ENCODE measurements at regions not wholly inside any gene's neighbourhood (a gene's known extent, or its start where the extent isn't known, plus 50 kb on each side); places are given as distances from the start of the nearest gene placed in this dataset.
"Not testable (repeated sequence)": the region's sequence is repeated elsewhere in the genome, so short reads cannot be mapped to it uniquely, and the experiment has no call there.

DNA sequence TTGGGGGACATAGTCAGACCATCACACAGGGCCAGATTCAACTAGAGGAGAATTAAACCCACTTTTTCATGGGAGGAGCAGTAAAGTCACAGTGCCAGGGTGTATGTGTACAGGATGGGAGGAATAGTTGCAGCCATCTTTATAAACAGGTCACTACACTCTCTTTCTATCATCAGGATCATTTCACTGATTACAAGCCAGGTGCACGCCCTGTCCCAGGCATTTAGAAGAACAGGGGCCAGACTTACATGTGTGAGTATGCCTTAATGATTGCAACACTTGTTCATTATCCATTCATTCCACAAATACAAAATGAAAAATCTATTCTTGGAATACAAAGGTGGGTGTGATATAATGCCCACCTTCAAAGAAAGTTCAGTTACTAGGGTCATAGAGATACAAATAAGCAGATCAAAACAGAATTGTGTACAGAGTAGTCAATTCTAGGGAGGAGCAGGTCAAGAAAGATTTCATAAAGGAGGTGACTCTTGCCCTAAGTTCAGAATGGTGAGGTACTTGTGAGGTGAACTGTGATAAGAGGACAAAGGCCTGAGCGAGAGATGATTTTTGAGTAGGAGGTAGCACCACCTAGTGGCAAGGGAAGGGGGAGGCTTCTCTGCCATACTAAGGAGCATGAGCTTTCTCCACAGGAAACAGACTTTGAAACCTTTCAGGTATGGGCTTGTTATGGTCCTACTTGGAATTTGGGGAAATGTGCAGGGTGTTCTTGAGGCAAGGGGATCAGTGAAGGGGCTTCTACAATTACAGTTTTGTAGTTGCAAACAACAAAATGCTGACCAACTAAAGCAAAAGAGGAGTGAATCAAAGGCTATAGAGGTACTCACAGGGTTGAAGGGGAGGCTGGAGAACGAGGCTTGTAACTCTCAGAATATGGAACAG lies 156.3 kb downstream of the SUCLG1 start:
- Histone ChIP-seq H3K36me3 (no peaks in the 10 kb centered on the region), H3K27me3 (no peaks in the 10 kb centered on the region), H3K9me3 (peaks cover 0 to 4% (median 2%) of the 10 kb centered on the region in 4 donors), H3K27ac (no peak overlapping the region), H3K4me3 (no peak overlapping the region), H3K4me1 (no peaks in the 10 kb centered on the region)
- peak; percentile 67 for ATAC-seq (ENCODE audit: low FRiP score in 2 of 2)
- WGBS, 2 donors = 44 to 62% methylated on average over 3 of the region's 3 CpGs
- DNase-seq = no peak
- no peak for TF ChIP-seq POLR2A (IDR thresholded peaks at IDR 0.05)
- TF ChIP-seq, protein P1, sequence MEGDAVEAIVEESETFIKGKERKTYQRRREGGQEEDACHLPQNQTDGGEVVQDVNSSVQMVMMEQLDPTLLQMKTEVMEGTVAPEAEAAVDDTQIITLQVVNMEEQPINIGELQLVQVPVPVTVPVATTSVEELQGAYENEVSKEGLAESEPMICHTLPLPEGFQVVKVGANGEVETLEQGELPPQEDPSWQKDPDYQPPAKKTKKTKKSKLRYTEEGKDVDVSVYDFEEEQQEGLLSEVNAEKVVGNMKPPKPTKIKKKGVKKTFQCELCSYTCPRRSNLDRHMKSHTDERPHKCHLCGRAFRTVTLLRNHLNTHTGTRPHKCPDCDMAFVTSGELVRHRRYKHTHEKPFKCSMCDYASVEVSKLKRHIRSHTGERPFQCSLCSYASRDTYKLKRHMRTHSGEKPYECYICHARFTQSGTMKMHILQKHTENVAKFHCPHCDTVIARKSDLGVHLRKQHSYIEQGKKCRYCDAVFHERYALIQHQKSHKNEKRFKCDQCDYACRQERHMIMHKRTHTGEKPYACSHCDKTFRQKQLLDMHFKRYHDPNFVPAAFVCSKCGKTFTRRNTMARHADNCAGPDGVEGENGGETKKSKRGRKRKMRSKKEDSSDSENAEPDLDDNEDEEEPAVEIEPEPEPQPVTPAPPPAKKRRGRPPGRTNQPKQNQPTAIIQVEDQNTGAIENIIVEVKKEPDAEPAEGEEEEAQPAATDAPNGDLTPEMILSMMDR (IDR thresholded peaks at IDR 0.05) = peak in 5 of 6 experiments; percentile 40 to 61 (median 49)

- DNase-seq (no peak), ATAC-seq (ENCODE audit: low FRiP score in 2 of 2) (no peak)
- Histone ChIP-seq H3K4me1 (no peaks in the 10 kb centered on the region), H3K27me3 (no peaks in the 10 kb centered on the region), H3K9me3 (peaks cover 0 to 4% (median 2%) of the 10 kb centered on the region in 4 donors), H3K27ac (no peak overlapping the region), H3K36me3 (no peaks in the 10 kb centered on the region), H3K4me3 (no peak overlapping the region)
- 93 to 95% methylated on average over 6 of the region's 6 CpGs for WGBS, 2 donors
- no peak for TF ChIP-seq POLR2AphosphoS5 (IDR thresholded peaks at IDR 0.05)
- TF ChIP-seq, protein P1 (IDR thresholded peaks at IDR 0.05) = no peak
- TF ChIP-seq EP300 (IDR thresholded peaks at IDR 0.05) = no peak
- TF ChIP-seq POLR2A (IDR thresholded peaks at IDR 0.05) = no peak
Measured at GRCh38 chr2:84301717-84302116, 157.4 kb downstream of the SUCLG1 start.

GRCh38 chr2:84300696-84301029 lies 158.4 kb downstream of the SUCLG1 start:
- Histone ChIP-seq H3K27ac (no peak overlapping the region), H3K9me3 (peaks cover 0 to under 1% (median 0%) of the 10 kb centered on the region in 4 donors), H3K4me1 (no peaks in the 10 kb centered on the region), H3K36me3 (no peaks in the 10 kb centered on the region), H3K27me3 (no peaks in the 10 kb centered on the region), H3K4me3 (no peak overlapping the region)
- WGBS, 2 donors = 64 to 78% methylated on average over 4 of the region's 4 CpGs
- TF ChIP-seq EP300 (IDR thresholded peaks at IDR 0.05) (no peak), POLR2A (IDR thresholded peaks at IDR 0.05) (no peak), POLR2AphosphoS5 (IDR thresholded peaks at IDR 0.05) (no peak)
- TF ChIP-seq, protein P1 (IDR thresholded peaks at IDR 0.05) = no peak
- DNase-seq (no peak), ATAC-seq (ENCODE audit: low FRiP score in 2 of 2) (no peak)

DNA sequence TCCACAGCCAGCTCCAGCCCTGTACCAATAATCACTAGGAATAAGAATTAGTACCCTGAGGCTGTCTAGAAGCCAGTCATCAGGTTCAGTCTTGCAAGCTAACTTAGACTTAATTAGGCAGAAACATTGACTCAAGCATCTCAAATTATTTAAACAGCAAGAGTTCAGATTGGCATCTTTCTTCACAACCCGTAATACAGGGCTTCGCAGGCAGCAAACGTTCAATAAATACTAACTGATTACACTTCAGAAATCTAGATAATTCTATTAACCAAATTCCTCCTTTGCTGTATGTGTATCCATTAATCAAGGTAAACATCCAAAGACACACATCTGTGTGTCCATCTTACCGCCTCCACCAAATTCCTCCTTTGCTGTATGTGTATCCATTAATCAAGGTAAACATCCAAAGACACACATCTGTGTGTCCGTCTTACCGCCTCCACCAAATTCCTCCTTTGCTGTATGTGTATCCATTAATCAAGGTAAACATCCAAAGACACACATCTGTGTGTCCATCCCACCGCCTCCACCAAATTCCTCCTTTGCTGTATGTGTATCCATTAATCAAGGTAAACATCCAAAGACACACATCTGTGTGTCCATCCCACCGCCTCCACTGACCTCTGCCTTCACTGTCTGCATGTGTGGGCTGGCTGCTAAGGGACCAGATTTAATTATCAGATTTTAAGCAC lies 158.9 kb downstream of the SUCLG1 start:
- H3K9me3 ChIP-seq; H3K4me1 ChIP-seq; H3K27me3 ChIP-seq; DNase-seq; H3K36me3 ChIP-seq; H3K4me3 ChIP-seq; H3K27ac ChIP-seq; ATAC-seq (ENCODE audit: low FRiP score in 2 of 2): not testable (repeated sequence)
- 76 to 77% methylated on average over 8 of the region's 8 CpGs for WGBS, 2 donors

DNA sequence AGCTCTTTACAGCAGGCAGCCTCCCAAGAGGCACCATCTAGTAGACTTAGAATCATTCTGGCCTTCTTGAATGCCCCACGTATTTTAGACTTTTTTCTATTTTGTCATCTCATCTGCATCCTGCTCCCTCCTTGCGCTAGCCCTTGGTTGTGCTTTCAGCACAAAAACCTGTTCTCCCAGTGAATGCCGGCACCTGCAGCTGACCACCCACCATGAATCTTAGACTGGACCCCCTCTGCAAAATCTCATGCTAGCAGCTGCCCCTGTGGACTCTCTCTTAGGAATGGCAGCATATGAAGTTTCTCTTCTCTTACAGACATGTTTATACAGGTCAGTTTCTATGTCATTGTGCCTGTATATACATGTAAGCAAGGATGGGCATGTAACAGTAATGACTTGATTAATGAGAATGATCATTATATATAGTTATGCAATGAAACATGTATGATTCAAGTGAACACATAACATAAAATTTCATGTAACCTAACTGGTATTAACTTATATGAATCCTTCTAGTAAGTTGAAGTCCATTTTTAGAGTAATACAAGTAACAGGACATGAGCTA lies 159.8 kb downstream of the SUCLG1 start:
- ATAC-seq (ENCODE audit: low FRiP score in 2 of 2) = no peak
- WGBS, 2 donors = 66 to 74% methylated on average over 3 of the region's 3 CpGs

More for the DNA sequence above, 159.8 kb downstream of the SUCLG1 start:
- no peaks in the 10 kb centered on the region for H3K36me3 ChIP-seq
- no peak overlapping the region for H3K4me3 ChIP-seq
- TF ChIP-seq POLR2A (IDR thresholded peaks at IDR 0.05) (no peak), POLR2AphosphoS5 (IDR thresholded peaks at IDR 0.05) (no peak), EP300 (IDR thresholded peaks at IDR 0.05) (no peak)
- TF ChIP-seq, protein P1 (IDR thresholded peaks at IDR 0.05) = no peak
- no peak overlapping the region for H3K27ac ChIP-seq
- H3K9me3 ChIP-seq = no peaks in the 10 kb centered on the region
- H3K4me1 ChIP-seq = no peaks in the 10 kb centered on the region
- no peak for DNase-seq
- H3K27me3 ChIP-seq = no peaks in the 10 kb centered on the region

All from upper lobe of left lung (tissue), 6 donors.